ENCODE measurements at regions not wholly inside any gene's neighbourhood (a gene's known extent, or its start where the extent isn't known, plus 50 kb on each side); places are given as distances from the start of the nearest gene placed in this dataset.

DNA sequence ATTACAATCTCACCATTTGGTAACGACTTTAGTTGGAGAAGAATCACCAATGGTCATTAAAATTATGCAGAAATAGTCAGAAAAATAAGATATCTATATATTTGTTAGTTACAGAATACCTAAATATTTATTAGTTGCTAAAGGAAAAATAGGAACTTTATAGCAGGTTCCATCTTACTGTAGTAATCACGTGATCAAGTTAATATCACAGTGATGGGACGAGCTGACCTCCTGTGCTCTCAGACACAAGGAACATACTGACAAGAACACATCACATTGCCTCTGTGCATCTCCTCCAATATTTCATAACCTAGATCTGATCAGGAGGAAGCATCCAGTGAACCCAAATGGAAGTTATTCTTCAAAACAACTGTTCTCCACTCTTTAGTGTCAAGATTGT lies 215.3 kb downstream of the GALR1 start:
- Histone ChIP-seq H3K27me3 (no peaks in the 10 kb centered on the region), H3K4me1 (no peaks in the 10 kb centered on the region), H3K4me3 (ENCODE audit: low read depth, low read length) (no peak overlapping the region), H3K36me3 (no peaks in the 10 kb centered on the region), H3K9me3 (no peaks in the 10 kb centered on the region)
- DNase-seq = no peak
- TF ChIP-seq, protein P1, sequence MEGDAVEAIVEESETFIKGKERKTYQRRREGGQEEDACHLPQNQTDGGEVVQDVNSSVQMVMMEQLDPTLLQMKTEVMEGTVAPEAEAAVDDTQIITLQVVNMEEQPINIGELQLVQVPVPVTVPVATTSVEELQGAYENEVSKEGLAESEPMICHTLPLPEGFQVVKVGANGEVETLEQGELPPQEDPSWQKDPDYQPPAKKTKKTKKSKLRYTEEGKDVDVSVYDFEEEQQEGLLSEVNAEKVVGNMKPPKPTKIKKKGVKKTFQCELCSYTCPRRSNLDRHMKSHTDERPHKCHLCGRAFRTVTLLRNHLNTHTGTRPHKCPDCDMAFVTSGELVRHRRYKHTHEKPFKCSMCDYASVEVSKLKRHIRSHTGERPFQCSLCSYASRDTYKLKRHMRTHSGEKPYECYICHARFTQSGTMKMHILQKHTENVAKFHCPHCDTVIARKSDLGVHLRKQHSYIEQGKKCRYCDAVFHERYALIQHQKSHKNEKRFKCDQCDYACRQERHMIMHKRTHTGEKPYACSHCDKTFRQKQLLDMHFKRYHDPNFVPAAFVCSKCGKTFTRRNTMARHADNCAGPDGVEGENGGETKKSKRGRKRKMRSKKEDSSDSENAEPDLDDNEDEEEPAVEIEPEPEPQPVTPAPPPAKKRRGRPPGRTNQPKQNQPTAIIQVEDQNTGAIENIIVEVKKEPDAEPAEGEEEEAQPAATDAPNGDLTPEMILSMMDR (IDR thresholded peaks at IDR 0.05; ENCODE audit: low read depth, low read length) = no peak

DNA sequence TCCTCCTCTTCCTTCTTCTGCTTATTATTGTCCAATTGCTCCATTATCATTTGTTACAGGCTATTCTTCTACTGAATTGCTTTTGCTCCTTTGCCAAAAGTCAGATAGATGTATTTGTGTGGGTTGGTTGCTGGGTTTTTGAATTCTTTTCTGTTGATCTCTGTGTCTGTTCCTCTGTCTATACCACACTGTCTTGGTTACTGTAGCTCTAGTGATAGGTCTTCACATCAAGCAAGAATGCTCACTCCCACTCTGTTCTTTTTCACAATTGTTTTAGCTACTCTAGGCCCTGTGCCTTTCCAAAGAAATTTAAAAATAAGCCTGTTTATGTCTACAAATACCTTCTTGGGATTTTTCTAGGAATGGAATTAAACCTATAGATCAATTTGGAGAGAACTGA lies 217.2 kb downstream of the GALR1 start:
- no peaks in the 10 kb centered on the region for H3K4me1 ChIP-seq
- TF ChIP-seq, protein P1 (IDR thresholded peaks at IDR 0.05; ENCODE audit: low read depth, low read length) = no peak
- no peaks in the 10 kb centered on the region for H3K9me3 ChIP-seq
- H3K36me3 ChIP-seq = no peaks in the 10 kb centered on the region
- no peaks in the 10 kb centered on the region for H3K27me3 ChIP-seq
- no peak for DNase-seq
- H3K4me3 ChIP-seq (ENCODE audit: low read depth, low read length) = no peak overlapping the region

DNA sequence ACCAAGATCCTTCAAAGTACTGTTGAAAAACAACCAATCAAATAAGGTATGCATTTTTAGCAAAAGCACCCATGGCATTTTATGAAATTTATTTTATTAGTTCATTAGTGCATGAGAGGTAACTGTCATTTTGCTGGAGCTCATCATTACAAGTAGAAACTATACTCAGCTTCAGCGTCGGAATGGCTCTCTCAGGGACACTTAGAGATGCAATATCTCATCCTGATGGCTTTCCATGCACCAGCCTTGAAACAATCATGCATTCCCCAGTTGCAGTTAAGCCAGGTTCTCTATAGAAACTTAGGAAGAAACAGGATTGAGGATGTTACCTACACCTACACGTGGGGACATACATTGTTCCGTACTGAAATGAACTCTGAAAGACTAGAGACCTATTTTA lies 219.5 kb downstream of the GALR1 start:
- H3K36me3 ChIP-seq = no peaks in the 10 kb centered on the region
- TF ChIP-seq, protein P1 (IDR thresholded peaks at IDR 0.05; ENCODE audit: low read depth, low read length) = no peak
- no peaks in the 10 kb centered on the region for H3K27me3 ChIP-seq
- DNase-seq = no peak
- no peak overlapping the region for H3K4me3 ChIP-seq (ENCODE audit: low read depth, low read length)
- H3K4me1 ChIP-seq = no peaks in the 10 kb centered on the region
- no peaks in the 10 kb centered on the region for H3K9me3 ChIP-seq

DNA sequence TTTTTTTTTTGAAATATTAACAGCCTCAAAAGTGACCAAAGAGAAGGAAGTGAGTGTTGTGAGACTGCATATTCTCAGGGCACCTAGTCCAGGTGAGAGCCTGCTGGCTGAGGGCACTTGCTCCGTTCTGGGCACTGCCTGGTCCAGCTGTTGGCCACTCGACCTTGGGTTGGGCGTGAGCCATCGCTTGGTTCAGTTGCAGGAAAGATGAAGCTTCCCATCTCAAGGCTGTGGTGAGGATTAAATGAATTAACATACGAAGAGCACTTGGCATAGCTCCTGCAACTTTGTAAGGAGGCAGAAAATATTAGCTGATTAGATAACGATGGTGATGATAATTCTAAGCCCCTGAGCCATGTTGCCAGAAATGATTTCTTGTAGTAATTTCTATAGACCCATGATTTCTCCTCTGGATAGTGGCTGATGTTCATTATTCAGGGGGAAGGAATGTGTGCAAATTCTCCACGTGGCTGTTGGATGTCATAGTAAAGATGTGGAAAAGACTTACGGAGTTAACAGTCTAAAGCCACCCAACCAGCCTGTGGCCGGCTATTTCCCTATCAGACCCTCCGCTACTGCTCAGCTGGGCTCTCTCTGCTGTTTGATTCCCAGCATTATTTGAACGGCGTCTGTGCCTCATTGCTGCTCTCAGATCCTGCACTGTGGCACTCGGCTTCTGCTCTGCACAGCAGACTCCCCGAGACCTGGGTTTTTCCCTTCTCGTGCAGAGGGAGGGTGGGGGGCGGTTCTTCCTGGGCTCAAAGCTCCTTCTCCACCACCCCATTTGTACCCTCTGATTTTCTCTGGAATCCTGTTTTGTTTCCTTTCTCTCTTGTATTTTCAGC lies 221.1 kb downstream of the GALR1 start:
- no peaks in the 10 kb centered on the region for H3K27me3 ChIP-seq
- no peak for DNase-seq
- H3K4me3 ChIP-seq (ENCODE audit: low read depth, low read length) = no peak overlapping the region
- no peaks in the 10 kb centered on the region for H3K4me1 ChIP-seq
- no peaks in the 10 kb centered on the region for H3K36me3 ChIP-seq
- TF ChIP-seq, protein P1 (IDR thresholded peaks at IDR 0.05; ENCODE audit: low read depth, low read length) = no peak
- H3K9me3 ChIP-seq = no peaks in the 10 kb centered on the region

DNA sequence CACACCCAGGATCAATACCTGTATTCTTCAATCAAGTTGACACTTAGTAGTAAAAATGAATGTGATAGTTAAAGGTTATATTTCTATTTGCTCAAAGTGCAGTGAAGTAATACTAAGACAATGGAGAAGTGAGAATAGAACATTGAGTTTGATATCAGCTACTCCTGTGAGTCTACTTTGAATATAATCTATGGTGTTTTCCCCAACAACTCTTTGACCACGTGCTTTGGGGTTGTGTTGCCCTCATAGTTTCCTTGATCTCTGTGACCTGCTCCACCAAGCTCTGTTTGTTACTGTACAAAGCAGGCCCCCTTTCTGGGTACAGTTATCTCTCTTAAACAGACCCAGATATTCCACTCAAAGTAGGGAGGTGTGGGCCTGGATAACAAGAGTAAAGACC lies 222.9 kb downstream of the GALR1 start:
- TF ChIP-seq, protein P1 (IDR thresholded peaks at IDR 0.05; ENCODE audit: low read depth, low read length) = no peak
- Histone ChIP-seq H3K27me3 (no peaks in the 10 kb centered on the region), H3K36me3 (no peaks in the 10 kb centered on the region), H3K4me1 (no peaks in the 10 kb centered on the region), H3K4me3 (ENCODE audit: low read depth, low read length) (no peak overlapping the region), H3K9me3 (no peaks in the 10 kb centered on the region)
- no peak for DNase-seq

DNA sequence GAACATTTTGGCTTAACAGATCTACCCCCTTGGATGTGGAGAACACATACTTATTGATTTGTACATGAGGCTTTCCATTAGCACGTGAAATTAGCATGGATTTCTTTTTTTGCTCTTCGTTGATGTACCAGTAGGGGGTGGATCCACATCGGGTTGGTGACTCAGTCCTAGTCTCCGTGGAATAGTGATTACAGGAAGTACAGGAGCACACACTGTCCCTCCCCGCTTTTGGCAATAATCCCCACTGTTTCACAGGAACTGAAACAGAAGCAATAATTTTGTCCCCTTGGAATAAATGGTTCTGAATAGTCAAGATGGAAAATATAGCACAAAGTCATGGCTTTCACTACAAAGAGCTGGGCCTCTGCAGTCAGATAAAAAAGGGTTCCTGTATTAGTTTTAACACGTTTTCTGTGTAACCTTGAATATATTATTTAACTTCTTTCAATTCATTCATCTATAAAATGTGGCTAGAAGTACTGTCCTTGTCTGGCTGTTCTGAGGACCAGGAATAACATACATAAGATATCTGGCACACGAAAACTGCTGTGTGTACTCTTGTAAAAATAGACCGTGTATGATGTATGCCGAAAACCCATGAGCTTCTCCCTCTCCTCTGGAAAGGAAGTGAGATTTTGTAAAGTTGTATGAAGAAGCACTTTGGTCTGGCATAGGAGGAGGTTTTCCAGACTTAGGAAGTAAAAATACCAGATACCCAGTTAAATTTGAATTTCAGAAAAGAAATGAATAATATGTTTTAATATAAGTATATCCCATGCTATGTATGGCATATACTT lies 229.2 kb downstream of the GALR1 start:
- DNase-seq = no peak
- TF ChIP-seq, protein P1 (IDR thresholded peaks at IDR 0.05; ENCODE audit: low read depth, low read length) = peak; percentile 39; the same call in 1 of the 2 replicates
- H3K4me3 ChIP-seq (ENCODE audit: low read depth, low read length) = no peak overlapping the region

More for the DNA sequence above, 229.2 kb downstream of the GALR1 start:
- no peaks in the 10 kb centered on the region for H3K36me3 ChIP-seq
- H3K4me1 ChIP-seq = no peaks in the 10 kb centered on the region
- H3K27me3 ChIP-seq = no peaks in the 10 kb centered on the region
- no peaks in the 10 kb centered on the region for H3K9me3 ChIP-seq

Measured in BE2C (cell line).